ENCODE measurements at regions not wholly inside any gene's neighbourhood (a gene's known extent, or its start where the extent isn't known, plus 50 kb on each side); places are given as distances from the start of the nearest gene placed in this dataset.
A peak's percentile ranks its signal among the peaks of the same experiment; 100 is the strongest.

GRCh38 chr11:23100726-23101125 lies 240.5 kb upstream of the CCDC179 start:
- TF ChIP-seq CTCF (IDR thresholded peaks at IDR 0.05; ENCODE audit: insufficient read depth, missing control alignments), result no peak
- no peak for FAIRE-seq
- DNase-seq (ENCODE audit: insufficient read length, low spot score), result no peak

GRCh38 chr11:23103416-23103815 lies 243.1 kb upstream of the CCDC179 start:
- TF ChIP-seq CTCF (IDR thresholded peaks at IDR 0.05; ENCODE audit: insufficient read depth, missing control alignments), result no peak
- DNase-seq (ENCODE audit: insufficient read length, low spot score) (no peak), FAIRE-seq (no peak)

- TF ChIP-seq CTCF (IDR thresholded peaks at IDR 0.05; ENCODE audit: insufficient read depth, missing control alignments), result no peak
- DNase-seq (ENCODE audit: insufficient read length, low spot score) (no peak), FAIRE-seq (no peak)
Measured at GRCh38 chr11:23111527-23111926, 251.3 kb upstream of the CCDC179 start.

GRCh38 chr11:23112390-23112789 lies 252.1 kb upstream of the CCDC179 start:
- DNase-seq (ENCODE audit: insufficient read length, low spot score) (no peak), FAIRE-seq (no peak)
- no peak for TF ChIP-seq CTCF (IDR thresholded peaks at IDR 0.05; ENCODE audit: insufficient read depth, missing control alignments)

GRCh38 chr11:23112987-23113886 lies 253.0 kb upstream of the CCDC179 start:
- peak; percentile 52 for TF ChIP-seq CTCF (IDR thresholded peaks at IDR 0.05; ENCODE audit: insufficient read depth, missing control alignments)
- DNase-seq (ENCODE audit: insufficient read length, low spot score) (no peak), FAIRE-seq (no peak)

GRCh38 chr11:23113887-23114216 lies 253.6 kb upstream of the CCDC179 start:
- no peak for FAIRE-seq
- TF ChIP-seq CTCF (IDR thresholded peaks at IDR 0.05; ENCODE audit: insufficient read depth, missing control alignments), result no peak

GRCh38 chr11:23123753-23124152 lies 263.5 kb upstream of the CCDC179 start:
- DNase-seq (ENCODE audit: insufficient read length, low spot score) (no peak), FAIRE-seq (no peak)
- no peak for TF ChIP-seq CTCF (IDR thresholded peaks at IDR 0.05; ENCODE audit: insufficient read depth, missing control alignments)

More at GRCh38 chr11:23113887-23114216, 253.6 kb upstream of the CCDC179 start:
- no peak for DNase-seq (ENCODE audit: insufficient read length, low spot score)

All from D721Med (cell line).